ENCODE measurements at regions not wholly inside any gene's neighbourhood (a gene's known extent, or its start where the extent isn't known, plus 50 kb on each side); places are given as distances from the start of the nearest gene placed in this dataset.
"Not testable (repeated sequence)": the region's sequence is repeated elsewhere in the genome, so short reads cannot be mapped to it uniquely, and the experiment has no call there.

DNA sequence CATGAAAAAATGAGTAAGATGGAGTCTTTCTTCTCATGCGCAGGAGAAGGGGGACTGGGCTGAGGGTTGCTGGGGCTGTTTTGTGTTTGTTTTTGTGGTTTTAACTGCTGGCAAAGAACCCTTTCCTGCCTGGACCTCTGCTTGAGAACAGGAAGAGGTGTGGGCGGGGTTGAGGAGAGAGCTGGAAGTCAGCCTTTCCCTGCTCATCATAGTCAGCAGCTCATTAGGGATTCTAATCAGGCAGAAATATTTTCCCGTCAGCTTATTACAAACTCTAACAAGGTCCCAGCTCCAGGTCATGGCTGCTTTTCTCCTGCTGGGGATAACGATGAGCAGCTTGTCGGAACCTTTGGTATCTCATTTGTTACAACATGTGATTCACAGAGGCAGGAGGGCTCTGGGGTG, 185.0 kb upstream of the NRXN3 start:
- Mint-ChIP-seq H3K27me3 (peaks cover 9 to 11% of the 10 kb centered on the region in 2 donors), H3K27ac (no peak overlapping the region), H3K36me3 (no peaks in the 10 kb centered on the region), H3K4me3 (no peak overlapping the region), H3K9me3 (no peaks in the 10 kb centered on the region), H3K4me1 (peaks cover 5 to 7% of the 10 kb centered on the region in 2 donors)
- ATAC-seq (replicated peaks) (no peak), DNase-seq (no peak)

DNA sequence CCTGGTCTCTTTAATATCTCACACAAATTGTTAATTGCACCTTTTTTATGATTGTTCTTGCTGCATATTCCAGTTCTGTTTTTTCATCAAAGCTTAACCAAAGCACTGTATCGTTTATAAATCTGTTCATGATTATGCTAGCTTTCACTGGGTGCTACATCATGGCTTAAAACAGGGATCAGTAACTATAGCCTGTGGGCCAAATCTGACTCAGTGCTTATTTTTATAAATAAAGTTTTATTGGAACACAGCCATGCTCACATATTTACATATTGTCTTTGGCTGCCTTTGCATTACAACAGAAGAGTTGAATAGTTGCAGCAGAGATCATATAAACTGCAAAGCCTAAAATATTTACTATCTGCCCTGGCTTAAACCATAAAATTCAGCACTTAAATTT, 183.4 kb upstream of the NRXN3 start:
- Mint-ChIP-seq H3K36me3 (no peaks in the 10 kb centered on the region), H3K4me3 (no peak overlapping the region), H3K9me3 (no peaks in the 10 kb centered on the region), H3K4me1 (no peaks in the 10 kb centered on the region), H3K27ac (no peak overlapping the region), H3K27me3 (no peaks in the 10 kb centered on the region)
- no peak for DNase-seq
- no peak for ATAC-seq (replicated peaks)

DNA sequence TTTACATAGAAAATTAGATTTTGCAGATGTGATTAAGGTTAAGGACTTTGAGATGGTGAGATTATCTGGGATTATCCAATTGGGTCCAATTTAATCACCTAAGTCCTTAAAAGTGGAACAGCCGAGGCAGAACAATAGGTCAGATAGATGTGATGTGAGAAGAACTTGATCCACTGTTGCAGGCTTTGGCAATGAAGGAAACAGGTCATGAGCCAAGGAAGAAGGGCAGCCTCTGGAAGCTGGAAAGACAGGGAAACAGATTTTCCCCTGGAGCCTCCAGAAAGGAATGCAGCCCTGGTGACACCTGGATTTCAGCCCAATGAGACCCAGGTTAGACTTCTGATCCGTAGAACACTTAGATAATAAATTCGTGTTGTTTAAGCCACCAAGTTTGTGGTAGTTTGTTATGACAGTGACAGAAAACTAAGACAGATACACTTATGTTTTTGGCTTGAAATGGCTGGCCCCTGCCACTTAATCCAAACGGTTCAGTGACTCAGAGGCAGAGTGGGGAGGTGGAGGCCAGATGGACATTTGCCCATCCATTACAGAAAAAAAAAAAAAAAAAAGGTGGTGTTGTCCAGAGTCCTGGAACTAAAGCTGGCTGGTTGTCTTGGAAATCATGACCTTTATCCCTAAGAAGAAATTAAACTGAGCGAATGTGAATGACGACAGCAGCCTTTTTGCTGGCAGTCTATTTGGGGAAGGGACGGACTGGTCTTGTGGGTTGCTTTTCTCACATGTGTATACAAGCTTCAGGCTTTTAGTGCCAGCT, 181.9 kb upstream of the NRXN3 start:
- DNase-seq: no peak
- no peaks in the 10 kb centered on the region for H3K4me1 Mint-ChIP-seq
- no peak for ATAC-seq (replicated peaks)
- H3K27me3 Mint-ChIP-seq: no peaks in the 10 kb centered on the region
- no peak overlapping the region for H3K4me3 Mint-ChIP-seq
- H3K9me3 Mint-ChIP-seq: no peaks in the 10 kb centered on the region
- H3K27ac Mint-ChIP-seq: no peak overlapping the region
- no peaks in the 10 kb centered on the region for H3K36me3 Mint-ChIP-seq

DNA sequence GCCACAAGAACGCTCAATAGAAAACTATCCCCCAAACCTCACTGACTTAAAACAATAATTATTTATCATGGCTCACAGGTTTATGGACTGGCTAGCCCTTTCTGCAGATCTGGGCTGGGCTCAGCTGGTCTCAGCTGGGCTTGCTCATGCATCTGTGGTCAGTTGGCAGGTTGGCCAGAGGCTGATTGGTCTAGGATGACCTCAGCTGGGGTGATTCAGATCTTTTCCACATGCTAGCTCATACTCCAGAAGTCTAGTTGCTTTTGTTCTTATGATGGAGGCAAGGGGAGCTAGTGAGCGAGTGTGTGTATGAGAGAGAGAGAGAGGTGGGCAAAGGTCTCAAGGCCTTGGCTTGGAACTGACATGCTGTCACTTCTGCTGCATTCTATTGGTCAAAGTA, 181.2 kb upstream of the NRXN3 start:
- Mint-ChIP-seq H3K36me3 (no peaks in the 10 kb centered on the region), H3K4me3 (no peak overlapping the region), H3K9me3 (no peaks in the 10 kb centered on the region), H3K27me3 (no peaks in the 10 kb centered on the region), H3K4me1 (no peaks in the 10 kb centered on the region), H3K27ac (no peak overlapping the region)
- ATAC-seq (replicated peaks): no peak
- DNase-seq: no peak

DNA sequence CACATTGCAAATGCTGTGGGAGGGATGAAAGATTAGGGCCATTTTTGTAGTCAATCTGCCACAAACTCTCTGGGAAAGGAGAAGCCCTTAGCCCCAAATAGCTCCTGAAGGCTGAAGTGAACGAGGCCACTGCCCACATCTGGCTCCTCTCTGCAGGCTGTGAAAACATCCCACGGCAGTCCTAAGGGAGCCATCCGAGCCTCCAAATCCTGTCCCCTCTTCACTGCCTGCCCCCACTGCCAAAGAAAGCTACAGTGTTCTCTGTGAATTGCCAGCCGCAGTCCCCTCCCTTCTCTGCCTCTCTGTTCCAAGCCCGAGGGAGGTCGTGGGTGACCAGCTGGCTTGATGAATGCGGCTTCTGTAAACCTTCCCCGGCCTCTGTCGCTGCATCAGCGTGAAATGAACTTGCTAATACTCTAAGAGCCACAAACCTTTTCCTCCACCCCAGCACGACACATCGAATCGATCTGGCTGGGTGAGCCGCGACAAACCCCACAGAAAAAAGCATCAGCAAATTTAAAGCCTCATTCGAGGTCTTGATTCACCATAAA, 180.7 kb upstream of the NRXN3 start:
- H3K4me3 Mint-ChIP-seq: no peak overlapping the region
- ATAC-seq (replicated peaks) (no peak), DNase-seq (no peak)
- no peaks in the 10 kb centered on the region for H3K27me3 Mint-ChIP-seq
- H3K9me3 Mint-ChIP-seq: no peaks in the 10 kb centered on the region
- H3K27ac Mint-ChIP-seq: no peak overlapping the region
- no peaks in the 10 kb centered on the region for H3K4me1 Mint-ChIP-seq
- no peaks in the 10 kb centered on the region for H3K36me3 Mint-ChIP-seq

DNA sequence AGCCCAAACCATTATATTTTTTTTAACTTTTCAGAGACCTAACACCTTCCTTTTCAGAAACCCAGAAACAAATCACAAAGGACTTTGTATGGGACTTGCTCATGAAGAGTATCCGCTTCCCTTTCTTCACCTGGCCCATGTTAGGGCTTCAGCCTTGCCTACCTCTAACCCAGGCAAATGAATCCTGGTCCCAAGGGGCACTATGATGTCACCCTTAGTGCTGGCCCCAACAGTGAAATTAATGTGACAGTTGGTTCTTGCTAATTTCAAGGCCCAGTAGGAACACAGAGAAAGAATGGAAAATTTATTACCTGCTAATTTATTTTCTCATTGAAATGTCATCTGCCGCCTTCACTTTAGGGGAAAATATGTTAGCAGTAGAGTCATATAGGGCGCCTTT, 179.8 kb upstream of the NRXN3 start:
- no peak overlapping the region for H3K27ac Mint-ChIP-seq

DNA sequence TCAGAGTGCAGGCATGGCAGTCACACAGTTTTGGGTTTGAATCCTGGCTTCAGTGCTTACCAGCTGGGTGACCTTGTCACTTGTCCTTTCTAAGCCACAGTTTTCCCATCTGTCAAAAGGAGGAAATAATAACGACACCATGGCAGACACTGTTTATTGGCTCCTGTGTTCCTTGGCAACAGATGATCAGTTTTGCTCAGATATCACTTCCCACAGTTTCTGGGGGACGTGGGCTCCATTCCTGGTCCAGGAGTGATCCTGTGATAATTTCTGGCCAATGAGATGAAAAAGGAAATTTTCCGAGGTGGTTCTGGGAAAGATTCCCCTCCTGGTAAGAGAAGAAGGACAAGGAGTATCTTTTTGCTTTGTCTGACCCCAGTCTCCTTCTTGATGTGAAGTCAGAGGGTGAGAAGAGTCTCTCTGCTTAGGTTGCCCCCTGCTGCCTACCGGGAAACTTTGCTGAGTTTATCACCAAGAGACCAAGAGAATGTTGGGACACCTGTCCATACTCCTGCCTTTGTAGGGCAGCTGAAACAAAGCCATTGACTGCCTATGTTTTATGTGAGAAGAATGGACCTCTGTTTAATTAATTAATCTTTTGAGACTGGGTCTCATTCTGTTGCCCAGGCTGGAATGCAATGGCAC, 178.9 kb upstream of the NRXN3 start:
- H3K36me3 Mint-ChIP-seq: no peaks in the 10 kb centered on the region
- H3K9me3 Mint-ChIP-seq: no peaks in the 10 kb centered on the region
- no peaks in the 10 kb centered on the region for H3K27me3 Mint-ChIP-seq
- ATAC-seq (replicated peaks) (no peak), DNase-seq (no peak)
- H3K4me3 Mint-ChIP-seq: no peak overlapping the region
- H3K27ac Mint-ChIP-seq: peak overlapping the region; percentile 37
- no peaks in the 10 kb centered on the region for H3K4me1 Mint-ChIP-seq

More for the DNA sequence above, 179.8 kb upstream of the NRXN3 start:
- Mint-ChIP-seq H3K4me1 (no peaks in the 10 kb centered on the region), H3K27me3 (no peaks in the 10 kb centered on the region), H3K9me3 (no peaks in the 10 kb centered on the region), H3K4me3 (no peak overlapping the region), H3K36me3 (no peaks in the 10 kb centered on the region)
- DNase-seq: no peak
- no peak for ATAC-seq (replicated peaks)

DNA sequence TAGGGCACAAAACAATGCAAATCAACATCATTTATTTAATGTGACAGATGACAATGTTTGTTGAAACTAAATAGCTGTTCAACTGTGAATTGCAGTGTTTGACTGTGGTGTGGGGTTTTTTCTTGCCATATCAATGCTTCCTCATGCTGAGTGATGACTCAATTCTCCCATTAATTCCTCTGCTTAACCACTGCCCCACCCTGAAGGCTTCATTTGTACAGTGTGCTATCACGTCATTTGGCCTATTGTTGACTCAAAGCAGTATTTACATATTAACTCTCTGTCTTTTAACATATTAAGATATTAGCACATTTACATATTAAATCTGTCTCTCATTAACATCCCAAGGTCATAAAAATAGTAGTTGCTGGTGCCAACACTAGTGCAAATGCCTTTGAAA, 164.8 kb upstream of the NRXN3 start:
- Mint-ChIP-seq H3K4me3 (no peak overlapping the region), H3K4me1 (no peaks in the 10 kb centered on the region), H3K27me3 (peaks cover 9 to 21% of the 10 kb centered on the region in 2 donors), H3K9me3 (peaks cover 17% of the 10 kb centered on the region in 2 donors), H3K27ac (no peak overlapping the region), H3K36me3 (peaks cover 2 to 3% of the 10 kb centered on the region in 2 donors)
- DNase-seq (no peak), ATAC-seq (replicated peaks) (peak; percentile 64 to 92)

DNA sequence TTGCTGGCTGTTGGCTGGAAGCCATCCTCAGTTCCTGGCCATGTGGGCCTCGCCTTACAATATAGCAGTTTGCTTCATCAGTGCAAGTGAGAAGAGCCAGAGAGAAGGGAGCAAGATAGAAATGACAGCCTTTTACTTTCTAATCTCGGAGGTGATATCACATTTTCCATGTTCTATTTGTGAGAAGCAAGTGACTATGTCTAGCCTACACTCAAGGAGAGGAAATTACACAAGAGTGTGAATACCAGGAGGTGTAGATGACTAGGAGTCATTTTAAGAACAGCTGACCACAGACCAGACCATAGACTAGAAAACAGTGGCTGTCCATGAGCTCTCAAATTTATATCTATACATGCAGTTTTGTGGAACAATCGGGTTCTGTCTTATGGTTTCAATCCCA, 163.0 kb upstream of the NRXN3 start:
- Mint-ChIP-seq H3K36me3 (peaks cover 2 to 3% of the 10 kb centered on the region in 2 donors), H3K27ac (no peak overlapping the region), H3K9me3 (peaks cover 11% of the 10 kb centered on the region in 2 donors), H3K4me3 (no peak overlapping the region), H3K4me1 (no peaks in the 10 kb centered on the region), H3K27me3 (peaks cover 9 to 20% of the 10 kb centered on the region in 2 donors)
- DNase-seq (no peak), ATAC-seq (replicated peaks) (peak in 1 of 2 donors; percentile 57)

DNA sequence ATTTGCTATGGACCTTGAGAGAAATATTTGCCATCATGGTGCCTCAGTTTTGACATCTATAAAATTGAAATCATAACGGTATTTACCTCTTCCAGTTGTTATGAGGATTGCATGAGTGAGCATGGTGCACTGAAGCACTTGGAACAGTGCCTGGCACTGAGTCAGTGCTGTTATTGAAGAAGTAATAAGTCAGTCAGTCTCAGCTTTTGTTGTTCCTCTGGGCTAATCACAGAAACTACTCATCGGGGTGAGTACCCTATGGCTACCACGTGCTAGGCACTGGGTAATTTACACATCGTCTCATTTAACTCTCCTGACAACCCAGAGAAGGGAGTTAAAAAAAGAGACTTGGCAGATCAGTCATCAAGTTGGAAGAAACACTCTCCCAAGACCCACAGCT, 159.5 kb upstream of the NRXN3 start:
- Mint-ChIP-seq H3K4me3 (no peak overlapping the region), H3K9me3 (peaks cover 4 to 6% of the 10 kb centered on the region in 2 donors), H3K27ac (no peak overlapping the region), H3K36me3 (no peaks in the 10 kb centered on the region), H3K4me1 (no peaks in the 10 kb centered on the region), H3K27me3 (peaks cover 9 to 28% of the 10 kb centered on the region in 2 donors)
- ATAC-seq (replicated peaks) (no peak), DNase-seq (no peak)

DNA sequence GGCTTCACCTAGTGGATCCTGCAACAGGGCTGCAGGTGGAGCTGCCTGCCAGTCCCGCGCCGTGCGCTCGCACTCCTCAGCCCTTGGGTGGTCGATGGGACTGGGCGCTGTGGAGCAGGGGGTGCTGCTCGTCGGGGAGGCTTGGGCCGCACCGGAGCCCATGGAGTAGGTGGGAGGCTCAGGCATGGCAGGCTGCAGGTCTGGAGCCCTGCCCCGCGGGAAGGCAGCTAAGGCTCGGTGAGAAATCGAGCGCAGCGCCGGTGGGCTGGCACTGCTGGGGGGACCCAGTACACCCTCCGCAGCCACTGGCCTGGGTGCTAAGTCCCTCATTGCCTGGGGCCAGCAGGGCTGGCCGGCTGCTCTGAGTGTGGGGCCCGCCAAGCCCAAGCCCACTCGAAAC, 156.3 kb upstream of the NRXN3 start:
- not testable (repeated sequence) for H3K4me1 Mint-ChIP-seq; H3K9me3 Mint-ChIP-seq; DNase-seq; ATAC-seq (replicated peaks); H3K36me3 Mint-ChIP-seq; H3K4me3 Mint-ChIP-seq; H3K27ac Mint-ChIP-seq
- peaks cover 3 to 27% of the 10 kb centered on the region in 2 donors for H3K27me3 Mint-ChIP-seq

DNA sequence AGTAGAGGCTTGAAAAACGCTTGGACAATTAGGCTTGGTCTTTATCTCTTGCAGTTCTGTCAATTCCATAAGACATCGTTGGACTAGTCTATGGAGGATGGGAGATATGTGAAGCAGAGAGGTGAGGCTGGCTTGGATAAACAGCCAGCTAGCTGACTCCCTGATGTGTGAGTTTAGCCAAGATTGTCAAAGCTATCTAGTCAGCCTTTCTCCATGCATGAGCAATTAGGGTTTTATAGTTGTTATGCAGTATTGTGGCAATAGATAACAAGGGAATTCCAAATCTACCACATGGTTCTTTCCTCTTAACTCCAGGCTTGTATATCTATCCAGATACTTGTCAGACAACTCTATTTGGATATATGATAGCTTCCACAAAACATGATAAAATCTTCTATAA, 153.6 kb upstream of the NRXN3 start:
- Mint-ChIP-seq H3K4me1 (no peaks in the 10 kb centered on the region), H3K9me3 (peaks cover 0 to 4% of the 10 kb centered on the region in 2 donors), H3K27ac (no peak overlapping the region), H3K4me3 (no peak overlapping the region), H3K27me3 (peaks cover 8 to 26% of the 10 kb centered on the region in 2 donors), H3K36me3 (no peaks in the 10 kb centered on the region)
- DNase-seq (no peak), ATAC-seq (replicated peaks) (no peak)

DNA sequence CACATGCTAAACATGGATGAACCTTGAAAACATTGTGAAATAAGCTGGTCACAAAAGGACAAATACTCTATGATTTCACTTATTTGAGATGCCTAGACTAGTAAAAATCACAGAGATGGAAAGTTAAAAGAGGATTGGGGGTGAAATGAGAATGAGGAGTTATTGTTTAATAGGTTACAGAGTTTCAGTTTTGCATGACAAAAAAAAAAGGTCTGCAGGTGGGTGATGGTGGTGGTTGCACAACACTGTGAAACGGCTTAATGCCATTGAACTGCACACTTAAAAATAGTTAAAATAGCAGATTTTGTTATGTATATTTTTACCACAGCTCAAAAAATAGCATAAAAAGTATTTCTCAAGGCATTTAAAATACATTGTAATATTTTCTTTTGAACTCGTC, 151.9 kb upstream of the NRXN3 start:
- Mint-ChIP-seq H3K9me3 (peaks cover 0 to 2% of the 10 kb centered on the region in 2 donors), H3K4me1 (no peaks in the 10 kb centered on the region), H3K27me3 (peaks cover 8 to 21% of the 10 kb centered on the region in 2 donors), H3K4me3 (no peak overlapping the region), H3K36me3 (no peaks in the 10 kb centered on the region), H3K27ac (no peak overlapping the region)
- no peak for DNase-seq
- no peak for ATAC-seq (replicated peaks)

DNA sequence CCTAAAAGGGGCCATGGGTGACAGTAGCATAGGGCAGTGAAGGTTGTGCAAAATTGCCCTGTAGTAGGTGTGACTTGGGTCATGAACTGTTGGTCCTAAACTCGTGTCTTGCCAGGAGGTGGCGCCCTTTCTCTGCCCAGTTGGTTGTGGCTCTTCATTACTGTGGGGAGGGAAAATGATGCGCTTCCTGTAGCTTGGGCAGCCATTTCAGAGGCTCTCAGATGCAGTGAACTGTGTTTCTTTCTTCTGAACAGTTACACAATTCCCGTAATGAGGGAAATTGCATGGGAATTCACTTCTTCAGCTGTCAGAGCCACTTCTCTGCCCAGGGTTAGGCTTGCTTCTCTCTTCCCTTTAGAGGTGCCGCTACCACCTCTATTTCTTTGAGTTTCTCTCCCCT, 148.1 kb upstream of the NRXN3 start:
- Mint-ChIP-seq H3K27ac (no peak overlapping the region), H3K9me3 (no peaks in the 10 kb centered on the region), H3K4me3 (no peak overlapping the region), H3K36me3 (no peaks in the 10 kb centered on the region), H3K27me3 (peaks cover 5 to 9% of the 10 kb centered on the region in 2 donors), H3K4me1 (no peaks in the 10 kb centered on the region)
- DNase-seq (peak; percentile 37), ATAC-seq (replicated peaks) (peak; percentile 86 to 93)

DNA sequence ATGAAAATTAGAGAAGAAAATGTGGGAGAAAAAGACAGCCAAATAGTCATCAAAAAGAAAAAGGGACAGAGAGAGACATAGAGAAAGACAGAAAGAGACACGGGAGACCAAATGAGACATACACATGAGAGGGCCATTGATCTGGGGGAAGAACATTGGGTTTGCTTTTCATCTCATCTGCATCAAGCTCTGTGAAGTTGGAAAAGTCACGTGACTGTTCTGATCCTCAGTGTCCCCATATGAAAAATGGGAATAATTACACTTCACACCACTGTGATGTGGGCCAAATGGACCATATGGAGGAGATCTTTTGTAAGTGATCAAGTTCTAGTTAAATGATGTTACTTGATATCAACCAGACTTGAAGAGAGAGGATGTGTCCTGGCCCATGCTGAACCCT, 147.1 kb upstream of the NRXN3 start:
- H3K27ac Mint-ChIP-seq: no peak overlapping the region
- H3K4me3 Mint-ChIP-seq: no peak overlapping the region
- no peaks in the 10 kb centered on the region for H3K36me3 Mint-ChIP-seq
- no peaks in the 10 kb centered on the region for H3K4me1 Mint-ChIP-seq
- no peaks in the 10 kb centered on the region for H3K9me3 Mint-ChIP-seq
- ATAC-seq (replicated peaks) (no peak), DNase-seq (no peak)
- H3K27me3 Mint-ChIP-seq: peaks cover 8 to 9% of the 10 kb centered on the region in 2 donors

Measured in stimulated activated naive B cell treated with anti-CD40 and anti-IgM and Interleukin-4, amounts not matched to agents 10 μg/mL and 1 μg/mL and 100 μg/mL, for 72 hours (primary cell).